ENCODE measurements at regions not wholly inside any gene's neighbourhood (a gene's known extent, or its start where the extent isn't known, plus 50 kb on each side); places are given as distances from the start of the nearest gene placed in this dataset.

GRCh38 chr1:163535401-163535800 is 213.6 kb downstream of the NUF2 start:
- no peak overlapping the region for H3K4me3 ChIP-seq (ENCODE audit: low read depth, low read length)
- CTCF ChIA-PET = interaction anchor here (2.6 kb wide), 1 partner anchor 1538 kb away, joined by 10 read pairs; no protein-coding TSS in a partner anchor
- H3K27ac ChIP-seq (ENCODE audit: low read depth, low read length) = no peak overlapping the region
- POLR2A ChIA-PET = no interaction called here
- no peak for DNase-seq (ENCODE audit: low read depth, low spot score)
- no peaks in the 10 kb centered on the region for H3K27me3 ChIP-seq (ENCODE audit: control insufficient read depth, insufficient read depth, low read length)
- no peaks in the 10 kb centered on the region for H3K9me3 ChIP-seq (ENCODE audit: control insufficient read depth, insufficient read depth, low read length)
- TF ChIP-seq, protein P1, sequence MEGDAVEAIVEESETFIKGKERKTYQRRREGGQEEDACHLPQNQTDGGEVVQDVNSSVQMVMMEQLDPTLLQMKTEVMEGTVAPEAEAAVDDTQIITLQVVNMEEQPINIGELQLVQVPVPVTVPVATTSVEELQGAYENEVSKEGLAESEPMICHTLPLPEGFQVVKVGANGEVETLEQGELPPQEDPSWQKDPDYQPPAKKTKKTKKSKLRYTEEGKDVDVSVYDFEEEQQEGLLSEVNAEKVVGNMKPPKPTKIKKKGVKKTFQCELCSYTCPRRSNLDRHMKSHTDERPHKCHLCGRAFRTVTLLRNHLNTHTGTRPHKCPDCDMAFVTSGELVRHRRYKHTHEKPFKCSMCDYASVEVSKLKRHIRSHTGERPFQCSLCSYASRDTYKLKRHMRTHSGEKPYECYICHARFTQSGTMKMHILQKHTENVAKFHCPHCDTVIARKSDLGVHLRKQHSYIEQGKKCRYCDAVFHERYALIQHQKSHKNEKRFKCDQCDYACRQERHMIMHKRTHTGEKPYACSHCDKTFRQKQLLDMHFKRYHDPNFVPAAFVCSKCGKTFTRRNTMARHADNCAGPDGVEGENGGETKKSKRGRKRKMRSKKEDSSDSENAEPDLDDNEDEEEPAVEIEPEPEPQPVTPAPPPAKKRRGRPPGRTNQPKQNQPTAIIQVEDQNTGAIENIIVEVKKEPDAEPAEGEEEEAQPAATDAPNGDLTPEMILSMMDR (IDR thresholded peaks at IDR 0.05; ENCODE audit: low read depth, low read length) = no peak

GRCh38 chr1:163535807-163536206 is 214.1 kb downstream of the NUF2 start:
- no peak overlapping the region for H3K27ac ChIP-seq (ENCODE audit: low read depth, low read length)
- POLR2A ChIA-PET = no interaction called here
- CTCF ChIA-PET = interaction anchor here (0.6 to 2.6 kb wide), 2 partner anchors 8 to 1538 kb away, joined by 3 to 10 read pairs; no protein-coding TSS in a partner anchor
- no peak overlapping the region for H3K4me3 ChIP-seq (ENCODE audit: low read depth, low read length)
- TF ChIP-seq, protein P1 (IDR thresholded peaks at IDR 0.05; ENCODE audit: low read depth, low read length) = 0 out of 2 replicates have a peak, but pooled peaks have one; percentile 12
- no peaks in the 10 kb centered on the region for H3K9me3 ChIP-seq (ENCODE audit: control insufficient read depth, insufficient read depth, low read length)
- H3K27me3 ChIP-seq (ENCODE audit: control insufficient read depth, insufficient read depth, low read length) = no peaks in the 10 kb centered on the region
- DNase-seq (ENCODE audit: low read depth, low spot score) = no peak

- Histone ChIP-seq H3K27me3 (ENCODE audit: control insufficient read depth, insufficient read depth, low read length) (no peaks in the 10 kb centered on the region), H3K27ac (ENCODE audit: low read depth, low read length) (no peak overlapping the region), H3K9me3 (ENCODE audit: control insufficient read depth, insufficient read depth, low read length) (no peaks in the 10 kb centered on the region), H3K4me3 (ENCODE audit: low read depth, low read length) (no peak overlapping the region)
- TF ChIP-seq, protein P1 (IDR thresholded peaks at IDR 0.05; ENCODE audit: low read depth, low read length) = no peak
- no peak for DNase-seq (ENCODE audit: low read depth, low spot score)
- POLR2A ChIA-PET = no interaction called here
- CTCF ChIA-PET = interaction anchor here (2.0 kb wide), 1 partner anchor 9 kb away, joined by 11 read pairs; no protein-coding TSS in a partner anchor
Observed at GRCh38 chr1:163537809-163538208, 216.1 kb downstream of the NUF2 start.

GRCh38 chr1:163538667-163539066 is 216.9 kb downstream of the NUF2 start:
- TF ChIP-seq, protein P1 (IDR thresholded peaks at IDR 0.05; ENCODE audit: low read depth, low read length) = no peak
- DNase-seq (ENCODE audit: low read depth, low spot score) = no peak
- H3K27ac ChIP-seq (ENCODE audit: low read depth, low read length) = no peak overlapping the region
- no peaks in the 10 kb centered on the region for H3K9me3 ChIP-seq (ENCODE audit: control insufficient read depth, insufficient read depth, low read length)
- CTCF ChIA-PET = interaction anchor here (2.0 kb wide), 1 partner anchor 10 kb away, joined by 11 read pairs; no protein-coding TSS in a partner anchor
- POLR2A ChIA-PET = no interaction called here
- no peaks in the 10 kb centered on the region for H3K27me3 ChIP-seq (ENCODE audit: control insufficient read depth, insufficient read depth, low read length)
- H3K4me3 ChIP-seq (ENCODE audit: low read depth, low read length) = no peak overlapping the region

DNA sequence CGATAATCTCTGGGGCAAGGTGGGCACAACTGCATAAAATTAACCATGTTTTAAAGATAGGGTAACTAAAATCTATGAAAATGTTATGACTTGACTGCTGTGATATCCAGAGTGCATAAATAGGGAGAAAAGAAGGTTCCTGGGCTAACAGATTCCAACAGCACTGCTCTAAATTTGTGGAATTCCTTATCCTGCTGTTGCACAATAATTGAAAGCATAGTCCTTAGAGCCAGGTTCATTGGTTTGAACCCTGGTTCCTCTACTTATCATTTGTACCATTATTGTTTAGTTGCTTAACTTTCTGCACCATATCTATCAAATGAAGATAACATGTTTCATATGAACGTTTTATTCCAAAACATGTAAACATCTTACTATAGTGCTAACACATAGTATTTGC is 219.0 kb downstream of the NUF2 start:
- no peak for DNase-seq (ENCODE audit: low read depth, low spot score)
- H3K9me3 ChIP-seq (ENCODE audit: control insufficient read depth, insufficient read depth, low read length) = no peaks in the 10 kb centered on the region
- H3K4me3 ChIP-seq (ENCODE audit: low read depth, low read length) = no peak overlapping the region
- no peak overlapping the region for H3K27ac ChIP-seq (ENCODE audit: low read depth, low read length)
- no peaks in the 10 kb centered on the region for H3K27me3 ChIP-seq (ENCODE audit: control insufficient read depth, insufficient read depth, low read length)
- TF ChIP-seq, protein P1 (IDR thresholded peaks at IDR 0.05; ENCODE audit: low read depth, low read length) = no peak
- CTCF ChIA-PET = interaction anchor here (1.1 kb wide), 1 partner anchor 12 kb away, joined by 7 read pairs; no protein-coding TSS in a partner anchor
- POLR2A ChIA-PET = no interaction called here
